GM12874 (cell line): ENCODE measurements at regions not wholly inside any gene's neighbourhood (a gene's known extent, or its start where the extent isn't known, plus 50 kb on each side); places are given as distances from the start of the nearest gene placed in this dataset.

Experiments
- TF ChIP-seq, protein P1 (sequence below): IDR thresholded peaks from 2 replicates; pipeline ENCODE4 v1.5.1; 2011; ENCODE audit warnings: low read depth, mild to moderate bottlenecking, control low read depth, low read length, moderate library complexity; ENCODE audit not compliant: insufficient read depth

DNA sequence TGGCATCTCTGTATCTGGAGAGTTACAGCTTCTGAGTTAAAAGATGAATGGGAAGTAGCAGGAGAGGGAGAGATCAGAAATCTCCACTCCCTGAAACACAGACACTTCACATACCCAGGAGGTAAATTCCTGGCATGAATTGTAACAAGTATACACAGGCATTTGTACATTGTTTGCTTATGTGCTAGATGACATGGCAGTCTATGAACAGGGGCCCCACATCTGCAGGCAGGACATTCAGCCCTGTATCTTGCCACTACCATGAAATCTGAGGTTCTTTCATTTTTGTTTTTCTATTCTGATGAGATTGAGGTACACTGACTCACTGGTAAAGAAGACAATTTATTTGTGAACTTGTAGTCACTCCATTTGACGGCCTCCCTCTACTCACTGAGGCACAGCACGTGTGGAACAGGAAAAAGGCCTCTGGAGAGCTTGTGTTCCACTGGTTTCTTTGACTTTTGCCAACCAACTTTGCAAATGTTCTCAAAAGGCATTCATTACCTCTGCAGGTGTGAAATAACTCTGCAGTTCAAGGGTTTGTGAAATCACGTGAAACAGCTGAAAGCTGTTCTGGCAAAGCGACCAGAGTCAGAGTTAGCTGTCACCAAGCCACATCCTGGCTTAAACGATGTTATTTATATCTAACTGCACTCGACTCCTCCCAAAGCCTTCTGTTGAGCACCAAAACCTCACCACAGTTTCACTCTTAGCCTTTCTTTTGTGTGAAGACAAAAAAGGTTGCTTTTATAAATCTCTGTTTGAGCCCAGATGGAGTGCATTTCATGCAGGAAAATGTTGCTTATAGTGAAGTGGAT lies 401.3 kb upstream of the CFAP20DC start:
- TF ChIP-seq, protein P1, sequence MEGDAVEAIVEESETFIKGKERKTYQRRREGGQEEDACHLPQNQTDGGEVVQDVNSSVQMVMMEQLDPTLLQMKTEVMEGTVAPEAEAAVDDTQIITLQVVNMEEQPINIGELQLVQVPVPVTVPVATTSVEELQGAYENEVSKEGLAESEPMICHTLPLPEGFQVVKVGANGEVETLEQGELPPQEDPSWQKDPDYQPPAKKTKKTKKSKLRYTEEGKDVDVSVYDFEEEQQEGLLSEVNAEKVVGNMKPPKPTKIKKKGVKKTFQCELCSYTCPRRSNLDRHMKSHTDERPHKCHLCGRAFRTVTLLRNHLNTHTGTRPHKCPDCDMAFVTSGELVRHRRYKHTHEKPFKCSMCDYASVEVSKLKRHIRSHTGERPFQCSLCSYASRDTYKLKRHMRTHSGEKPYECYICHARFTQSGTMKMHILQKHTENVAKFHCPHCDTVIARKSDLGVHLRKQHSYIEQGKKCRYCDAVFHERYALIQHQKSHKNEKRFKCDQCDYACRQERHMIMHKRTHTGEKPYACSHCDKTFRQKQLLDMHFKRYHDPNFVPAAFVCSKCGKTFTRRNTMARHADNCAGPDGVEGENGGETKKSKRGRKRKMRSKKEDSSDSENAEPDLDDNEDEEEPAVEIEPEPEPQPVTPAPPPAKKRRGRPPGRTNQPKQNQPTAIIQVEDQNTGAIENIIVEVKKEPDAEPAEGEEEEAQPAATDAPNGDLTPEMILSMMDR, result no peak

DNA sequence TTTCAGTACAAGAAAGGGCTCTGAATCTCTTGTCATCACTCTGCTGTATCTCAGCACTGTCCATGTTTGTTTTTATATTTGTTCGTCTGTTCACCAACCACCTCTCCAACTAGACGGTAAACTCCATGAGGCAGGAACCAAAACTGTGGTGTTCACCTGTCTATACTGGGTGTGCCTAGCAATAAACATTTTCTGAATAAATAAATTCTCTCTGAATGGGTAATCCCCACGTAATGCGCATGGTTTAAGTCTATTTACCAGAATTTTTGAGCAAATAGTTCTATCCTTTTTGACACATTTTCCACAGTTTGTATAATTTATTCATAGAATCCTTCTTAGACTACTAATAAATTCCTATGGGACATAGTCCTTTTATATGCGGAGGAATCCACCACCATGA lies 400.6 kb upstream of the CFAP20DC start:
- TF ChIP-seq, protein P1, result no peak

DNA sequence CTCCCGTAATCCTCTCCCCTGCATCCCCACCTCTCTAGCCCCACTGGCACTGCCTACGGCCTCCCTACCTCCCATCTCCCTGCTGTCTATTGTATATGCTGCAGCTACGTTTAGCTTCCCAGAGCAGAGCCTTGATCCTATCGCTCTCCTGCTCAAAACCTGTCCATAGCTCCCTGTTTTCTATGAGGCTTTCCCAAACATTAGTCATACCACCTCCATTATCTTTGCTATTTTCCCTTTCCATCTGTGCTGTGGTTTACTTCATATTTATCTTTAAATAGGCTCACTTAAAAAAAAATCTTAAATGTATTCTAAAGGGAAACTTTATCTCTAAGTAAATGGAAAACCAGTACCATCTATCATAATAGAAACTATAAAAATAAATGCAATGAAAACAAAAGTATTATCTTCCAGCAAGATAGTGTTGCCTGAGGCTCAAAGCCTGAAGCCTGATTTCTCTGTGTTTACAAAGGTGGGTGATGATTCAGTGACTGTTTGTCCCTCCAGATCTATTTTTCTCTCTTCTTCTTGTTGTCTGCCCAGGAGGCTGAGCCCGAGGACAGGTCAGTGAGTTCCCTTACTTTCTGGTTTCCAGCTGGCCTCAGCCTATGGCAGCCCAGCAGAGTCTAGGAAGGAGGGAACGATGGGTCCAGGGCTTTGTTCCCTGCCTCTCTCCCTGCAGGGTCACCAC lies 397.1 kb upstream of the CFAP20DC start:
- TF ChIP-seq, protein P1, result no peak

DNA sequence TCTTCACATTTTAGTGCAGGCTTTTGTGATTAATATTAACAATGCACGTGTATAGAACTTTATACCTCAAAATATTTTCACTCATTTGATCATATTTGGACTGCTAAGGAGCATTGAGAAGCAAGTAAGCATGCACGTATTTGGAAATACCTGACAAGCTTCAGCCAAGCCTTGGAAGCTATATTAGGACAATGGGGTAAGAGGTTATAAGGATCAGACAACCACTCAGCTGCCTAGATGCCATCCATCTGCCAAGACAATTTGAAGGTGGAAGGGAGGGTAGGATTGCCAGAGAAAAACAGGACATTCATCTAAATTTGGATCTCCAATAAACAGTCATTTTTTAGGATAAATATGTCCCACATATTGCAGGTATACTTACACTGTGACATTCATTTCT lies 394.9 kb upstream of the CFAP20DC start:
- TF ChIP-seq, protein P1, result no peak

GRCh38 chr3:59444294-59444671 lies 394.5 kb upstream of the CFAP20DC start:
- TF ChIP-seq, protein P1, result no peak

DNA sequence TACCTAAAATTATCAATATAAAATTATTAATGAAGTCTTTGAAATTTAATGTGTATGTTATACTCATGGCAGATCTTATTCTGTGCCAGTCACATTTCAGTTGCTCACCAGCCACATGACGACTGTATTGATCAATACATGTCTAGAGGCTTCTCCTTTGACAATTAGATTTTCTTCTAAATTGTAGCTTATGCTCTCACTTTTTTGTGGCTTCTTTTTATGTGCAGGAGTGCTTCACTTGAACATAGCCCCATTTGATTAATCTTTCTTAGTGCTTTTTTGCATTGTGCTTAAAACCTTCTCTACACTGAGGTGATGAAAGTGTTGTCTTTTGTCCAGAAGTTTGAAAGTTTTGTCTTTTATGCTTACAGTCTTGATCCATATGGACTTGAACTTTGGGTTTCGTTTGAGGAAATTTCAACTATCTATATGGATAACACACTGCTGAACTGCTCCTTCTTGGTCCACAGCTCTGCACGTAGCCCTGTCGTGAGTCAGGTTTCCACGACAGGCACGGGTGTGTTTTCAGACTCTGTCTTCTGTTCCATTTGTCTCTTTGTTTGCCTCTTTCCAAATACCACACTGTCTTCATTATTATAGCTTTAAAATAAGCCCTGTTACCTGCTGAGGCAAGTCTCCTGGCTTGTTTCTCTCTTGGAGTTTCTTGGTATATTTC lies 393.9 kb upstream of the CFAP20DC start:
- TF ChIP-seq, protein P1, result no peak

DNA sequence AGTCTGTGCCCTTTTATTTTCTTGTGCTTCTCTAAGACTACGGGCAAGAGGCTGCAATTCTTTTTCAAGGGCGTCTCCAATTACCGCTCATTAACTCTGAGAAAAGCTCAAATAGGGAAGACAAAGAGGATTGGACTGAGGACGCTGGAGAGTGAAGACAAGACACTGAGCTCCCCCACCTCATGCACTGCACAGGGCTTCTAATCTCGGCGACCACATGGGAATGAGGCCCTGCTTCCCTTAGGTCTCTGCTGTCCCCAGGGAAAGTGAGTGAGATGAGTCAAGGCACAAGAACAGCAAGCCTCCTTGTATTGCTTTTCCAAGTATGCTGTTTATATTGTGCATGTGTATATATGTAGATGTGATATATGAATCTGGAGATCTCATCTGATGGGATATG lies 392.2 kb upstream of the CFAP20DC start:
- TF ChIP-seq, protein P1, result no peak
